Activated CD8-positive, alpha-beta T cell treated with anti-CD3 and anti-CD28 coated beads for 36 hours (primary cell): ENCODE measurements at regions not wholly inside any gene's neighbourhood (a gene's known extent, or its start where the extent isn't known, plus 50 kb on each side); places are given as distances from the start of the nearest gene placed in this dataset.
A peak's percentile ranks its signal among the peaks of the same experiment; 100 is the strongest.

Experiments used
- ATAC-seq: fragments of 200-7000 bp; cut with Tn5 transposase; one replicate; pipeline ENCODE4 v1.10.0; 2021; ENCODE audit warnings: mild to moderate bottlenecking, moderate library complexity
- CTCF ChIA-PET: fragments of 350-600 bp; sonication (Branson Sonifier 250); formaldehyde crosslinking; loops from one replicate; lab custom pipeline; 2021; ENCODE audit warnings: antibody characterized with exemption; lab: Charles Lee
- POLR2A ChIA-PET: fragments of 350-600 bp; sonication (Branson Sonifier 250); formaldehyde crosslinking; loops from one replicate; lab custom pipeline; 2021; ENCODE audit warnings: antibody characterized with exemption; lab: Charles Lee
- DNase-seq: peaks from one replicate; pipeline ENCODE4 v3.0.0-alpha.2; 2020
- H3K27ac Mint-ChIP-seq: one replicate; pipeline ENCODE4 v1.8.0; 2021; ENCODE audit warnings: mild to moderate bottlenecking, mixed read lengths
- H3K27me3 Mint-ChIP-seq: one replicate; pipeline ENCODE4 v1.8.0; 2021; ENCODE audit warnings: mixed read lengths
- H3K36me3 Mint-ChIP-seq: one replicate; pipeline ENCODE4 v1.8.0; 2021; ENCODE audit warnings: low read depth, mixed read lengths
- H3K4me1 Mint-ChIP-seq: one replicate; pipeline ENCODE4 v1.8.0; 2021; ENCODE audit warnings: low read depth, mixed read lengths
- H3K4me3 Mint-ChIP-seq: one replicate; pipeline ENCODE4 v1.8.0; 2021; ENCODE audit warnings: mild to moderate bottlenecking, moderate library complexity, mixed read lengths
- H3K9me3 Mint-ChIP-seq: one replicate; pipeline ENCODE4 v1.8.0; 2021; ENCODE audit warnings: mixed read lengths
- intact Hi-C: fragments of 100-400 bp; cut with micrococcal nuclease; formaldehyde crosslinking; loops from one replicate; pipeline ENCODE4 v1.10.0; 2022
- TF ChIP-seq, protein P1 (sequence below): fragments of 200-600 bp; IDR thresholded peaks from one replicate; pipeline ENCODE4 v1.8.0; 2022; ENCODE audit warnings: antibody characterized with exemption, mild to moderate bottlenecking

DNA sequence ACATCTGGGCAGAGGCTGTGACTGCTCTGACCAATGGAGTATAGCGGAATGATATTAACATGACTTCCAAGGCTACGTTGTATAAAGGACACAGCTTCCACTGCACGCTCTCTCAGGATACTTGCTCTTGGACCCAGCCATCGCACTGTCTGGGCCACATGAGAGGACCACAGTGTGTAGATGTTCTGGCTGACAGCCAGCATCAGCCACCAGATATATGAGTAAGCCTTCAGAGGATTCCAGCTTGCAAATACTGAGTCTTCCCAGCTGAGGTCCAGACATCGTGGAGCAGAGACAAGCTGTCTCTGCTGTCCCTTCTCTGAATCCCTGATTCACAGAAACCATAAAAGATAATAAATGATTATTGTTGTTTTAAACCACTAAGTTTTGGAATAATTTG, 146.8 kb upstream of the USP9X start:
- ChIA-PET CTCF (no interaction called here), POLR2A (no interaction called here)
- DNase-seq (no peak), ATAC-seq (no peak)
- Mint-ChIP-seq H3K36me3 (no peaks in the 10 kb centered on the region), H3K4me3 (no peak overlapping the region), H3K27ac (no peak overlapping the region), H3K4me1 (peaks cover 6% of the 10 kb centered on the region), H3K27me3 (no peaks in the 10 kb centered on the region), H3K9me3 (no peaks in the 10 kb centered on the region)
- TF ChIP-seq, protein P1, sequence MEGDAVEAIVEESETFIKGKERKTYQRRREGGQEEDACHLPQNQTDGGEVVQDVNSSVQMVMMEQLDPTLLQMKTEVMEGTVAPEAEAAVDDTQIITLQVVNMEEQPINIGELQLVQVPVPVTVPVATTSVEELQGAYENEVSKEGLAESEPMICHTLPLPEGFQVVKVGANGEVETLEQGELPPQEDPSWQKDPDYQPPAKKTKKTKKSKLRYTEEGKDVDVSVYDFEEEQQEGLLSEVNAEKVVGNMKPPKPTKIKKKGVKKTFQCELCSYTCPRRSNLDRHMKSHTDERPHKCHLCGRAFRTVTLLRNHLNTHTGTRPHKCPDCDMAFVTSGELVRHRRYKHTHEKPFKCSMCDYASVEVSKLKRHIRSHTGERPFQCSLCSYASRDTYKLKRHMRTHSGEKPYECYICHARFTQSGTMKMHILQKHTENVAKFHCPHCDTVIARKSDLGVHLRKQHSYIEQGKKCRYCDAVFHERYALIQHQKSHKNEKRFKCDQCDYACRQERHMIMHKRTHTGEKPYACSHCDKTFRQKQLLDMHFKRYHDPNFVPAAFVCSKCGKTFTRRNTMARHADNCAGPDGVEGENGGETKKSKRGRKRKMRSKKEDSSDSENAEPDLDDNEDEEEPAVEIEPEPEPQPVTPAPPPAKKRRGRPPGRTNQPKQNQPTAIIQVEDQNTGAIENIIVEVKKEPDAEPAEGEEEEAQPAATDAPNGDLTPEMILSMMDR: no peak
- intact Hi-C loops: no loop called here

DNA sequence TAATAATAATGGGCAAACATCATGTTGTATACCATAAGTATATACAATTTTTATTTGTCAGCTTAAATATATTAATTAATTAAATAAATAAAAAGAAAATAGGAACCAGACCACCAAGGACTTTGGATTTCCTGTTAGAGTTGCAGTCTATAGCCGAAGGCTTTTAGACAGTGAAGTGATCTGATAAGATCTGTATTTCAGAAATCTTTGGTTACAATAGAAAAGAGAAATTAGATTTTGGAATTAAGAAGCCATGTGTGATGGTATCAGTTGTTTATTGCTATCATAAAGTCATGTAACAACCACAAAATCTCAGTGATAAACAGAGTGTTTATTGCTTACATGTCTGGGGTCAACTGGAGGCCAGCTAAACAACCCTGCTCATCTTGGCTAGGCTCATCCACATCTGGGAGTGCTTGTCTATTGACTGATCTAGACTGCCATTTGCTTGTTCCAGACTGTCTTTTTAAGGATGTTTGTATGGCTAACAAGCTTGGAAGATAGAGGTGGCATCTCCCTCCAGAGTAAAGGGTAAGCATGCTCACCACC, 142.1 kb upstream of the USP9X start:
- no peak overlapping the region for H3K4me3 Mint-ChIP-seq
- ChIA-PET CTCF (no interaction called here), POLR2A (no interaction called here)
- H3K27ac Mint-ChIP-seq: no peak overlapping the region
- H3K9me3 Mint-ChIP-seq: no peaks in the 10 kb centered on the region
- no peak for ATAC-seq
- no peaks in the 10 kb centered on the region for H3K36me3 Mint-ChIP-seq
- TF ChIP-seq, protein P1: no peak
- H3K4me1 Mint-ChIP-seq: peaks cover 3% of the 10 kb centered on the region
- intact Hi-C loops: no loop called here
- H3K27me3 Mint-ChIP-seq: no peaks in the 10 kb centered on the region
- DNase-seq: no peak

DNA sequence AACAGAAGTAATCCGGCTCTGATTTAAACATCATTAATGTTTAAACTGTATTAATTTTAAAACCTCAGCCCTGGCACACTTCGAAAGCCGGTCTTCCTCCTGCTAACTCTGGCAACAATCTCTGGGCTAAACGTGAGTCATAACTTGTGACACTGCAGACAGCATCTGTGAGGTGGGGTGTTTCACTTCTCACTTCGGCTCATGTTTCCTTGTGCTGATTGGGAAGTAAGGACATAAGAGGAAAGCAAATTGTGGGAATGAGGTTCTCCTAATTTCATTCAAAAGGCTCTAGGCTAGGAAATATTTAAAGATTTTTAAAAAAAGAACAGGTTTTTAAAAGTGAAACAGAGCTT, 139.9 kb upstream of the USP9X start:
- H3K36me3 Mint-ChIP-seq: no peaks in the 10 kb centered on the region
- no peak overlapping the region for H3K4me3 Mint-ChIP-seq
- DNase-seq: no peak
- ChIA-PET CTCF (no interaction called here), POLR2A (no interaction called here)
- no peak overlapping the region for H3K27ac Mint-ChIP-seq
- peaks cover 3% of the 10 kb centered on the region for H3K4me1 Mint-ChIP-seq
- no peaks in the 10 kb centered on the region for H3K27me3 Mint-ChIP-seq
- H3K9me3 Mint-ChIP-seq: no peaks in the 10 kb centered on the region
- TF ChIP-seq, protein P1: no peak
- intact Hi-C loops: no loop called here
- ATAC-seq: peak; percentile 55

DNA sequence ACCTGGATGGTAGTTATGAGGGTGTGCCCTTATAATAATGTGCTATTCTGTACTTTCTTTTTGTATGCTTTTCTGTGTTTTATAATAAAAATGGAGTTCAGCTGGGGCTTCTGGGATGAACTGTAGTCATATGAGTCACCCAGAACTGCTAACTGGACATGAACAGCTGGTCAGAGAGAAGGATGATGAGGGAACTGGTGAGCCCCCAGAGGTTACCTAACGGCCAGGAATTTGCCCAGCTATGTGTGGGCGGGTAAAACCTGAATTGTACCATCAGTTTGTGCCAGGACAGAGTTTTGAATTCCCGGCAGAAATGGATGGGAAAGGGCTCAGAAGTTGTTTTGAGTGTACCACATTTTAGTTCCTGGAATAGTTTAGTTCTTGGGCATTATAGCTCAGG, 138.0 kb upstream of the USP9X start:
- TF ChIP-seq, protein P1: no peak
- no peaks in the 10 kb centered on the region for H3K27me3 Mint-ChIP-seq
- ChIA-PET CTCF (no interaction called here), POLR2A (no interaction called here)
- ATAC-seq (no peak), DNase-seq (no peak)
- intact Hi-C loops: no loop called here
- H3K4me1 Mint-ChIP-seq: peaks cover 12% of the 10 kb centered on the region
- no peak overlapping the region for H3K27ac Mint-ChIP-seq
- peaks cover 7% of the 10 kb centered on the region for H3K9me3 Mint-ChIP-seq
- peaks cover 5% of the 10 kb centered on the region for H3K36me3 Mint-ChIP-seq
- no peak overlapping the region for H3K4me3 Mint-ChIP-seq

DNA sequence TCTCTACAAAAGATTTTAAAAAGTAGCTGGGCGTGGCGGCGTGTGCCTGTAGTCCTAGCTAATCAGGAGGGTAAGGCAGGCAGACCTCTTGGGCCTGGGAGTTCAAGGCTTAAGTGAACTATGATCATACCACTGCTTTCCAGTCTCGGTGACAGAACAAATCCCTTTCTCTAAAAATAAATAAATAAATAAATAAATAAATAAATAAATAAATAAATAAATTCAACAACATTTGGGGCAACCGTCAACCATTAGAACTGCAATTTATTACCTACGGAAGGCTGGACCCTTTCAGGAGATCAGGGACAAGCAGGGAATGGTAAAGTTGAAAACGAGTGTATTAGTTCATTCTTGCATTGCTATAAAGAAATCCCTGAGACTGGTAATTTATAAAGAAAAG, 136.2 kb upstream of the USP9X start:
- H3K4me3 Mint-ChIP-seq: no peak overlapping the region
- TF ChIP-seq, protein P1: no peak
- intact Hi-C loops: no loop called here
- DNase-seq: no peak
- ChIA-PET POLR2A (no interaction called here), CTCF (no interaction called here)
- H3K27me3 Mint-ChIP-seq: no peaks in the 10 kb centered on the region
- H3K27ac Mint-ChIP-seq: no peak overlapping the region
- peaks cover 14% of the 10 kb centered on the region for H3K4me1 Mint-ChIP-seq
- H3K9me3 Mint-ChIP-seq: peaks cover 7% of the 10 kb centered on the region
- peaks cover 5% of the 10 kb centered on the region for H3K36me3 Mint-ChIP-seq
- no peak for ATAC-seq
